ENCODE measurements at regions not wholly inside any gene's neighbourhood (a gene's known extent, or its start where the extent isn't known, plus 50 kb on each side); places are given as distances from the start of the nearest gene placed in this dataset.
"Not testable (repeated sequence)": the region's sequence is repeated elsewhere in the genome, so short reads cannot be mapped to it uniquely, and the experiment has no call there.

GRCh38 chr3:31300456-31301443 is 232.0 kb upstream of the STT3B start:
- DNase-seq, result peak; percentile 37 to 64

GRCh38 chr3:31302343-31302742 is 230.4 kb upstream of the STT3B start:
- DNase-seq, result no peak

GRCh38 chr3:31305340-31305739 is 227.4 kb upstream of the STT3B start:
- DNase-seq, result peak; percentile 31 to 66

- DNase-seq, result no peak
Observed at GRCh38 chr3:31307131-31307785, 225.5 kb upstream of the STT3B start.

GRCh38 chr3:31311559-31311958 is 221.2 kb upstream of the STT3B start:
- DNase-seq, result no peak

- DNase-seq, result no peak
Observed at GRCh38 chr3:31312400-31312799, 220.3 kb upstream of the STT3B start.

GRCh38 chr3:31314258-31314657 is 218.5 kb upstream of the STT3B start:
- DNase-seq, result no peak

GRCh38 chr3:31319332-31319731 is 213.4 kb upstream of the STT3B start:
- DNase-seq, result no peak

- no peak for DNase-seq
Observed at GRCh38 chr3:31321620-31322019, 211.1 kb upstream of the STT3B start.

GRCh38 chr3:31322460-31322859 is 210.3 kb upstream of the STT3B start:
- peak; percentile 35 to 71 for DNase-seq

- not testable (repeated sequence) for DNase-seq
Observed at GRCh38 chr3:31327826-31328357, 204.8 kb upstream of the STT3B start.

GRCh38 chr3:31331278-31331677 is 201.4 kb upstream of the STT3B start:
- DNase-seq, result peak; percentile 27 to 48

GRCh38 chr3:31341130-31341529 is 191.6 kb upstream of the STT3B start:
- DNase-seq, result no peak

GRCh38 chr3:31343075-31343474 is 189.7 kb upstream of the STT3B start:
- DNase-seq, result no peak

GRCh38 chr3:31345581-31345980 is 187.1 kb upstream of the STT3B start:
- DNase-seq, result no peak

GRCh38 chr3:31346542-31346979 is 186.2 kb upstream of the STT3B start:
- no peak for DNase-seq

GRCh38 chr3:31349001-31349748 is 183.6 kb upstream of the STT3B start:
- no peak for DNase-seq

- no peak for DNase-seq
Observed at GRCh38 chr3:31350307-31350706, 182.4 kb upstream of the STT3B start.

- DNase-seq, result no peak
Observed at GRCh38 chr3:31352331-31352730, 180.4 kb upstream of the STT3B start.

- no peak for DNase-seq
Observed at GRCh38 chr3:31353166-31353565, 179.6 kb upstream of the STT3B start.

GRCh38 chr3:31354373-31354772 is 178.4 kb upstream of the STT3B start:
- no peak for DNase-seq

- DNase-seq, result no peak
Observed at GRCh38 chr3:31355807-31356206, 176.9 kb upstream of the STT3B start.

- DNase-seq, result no peak
Observed at GRCh38 chr3:31356941-31357340, 175.8 kb upstream of the STT3B start.
